ENCODE measurements at regions not wholly inside any gene's neighbourhood (a gene's known extent, or its start where the extent isn't known, plus 50 kb on each side); places are given as distances from the start of the nearest gene placed in this dataset.

GRCh38 chr4:138869165-138869564 lies 146.4 kb upstream of the NOCT start:
- DNase-seq: no peak
- H3K4me3 ChIP-seq: no peak overlapping the region
- TF ChIP-seq, protein P1, sequence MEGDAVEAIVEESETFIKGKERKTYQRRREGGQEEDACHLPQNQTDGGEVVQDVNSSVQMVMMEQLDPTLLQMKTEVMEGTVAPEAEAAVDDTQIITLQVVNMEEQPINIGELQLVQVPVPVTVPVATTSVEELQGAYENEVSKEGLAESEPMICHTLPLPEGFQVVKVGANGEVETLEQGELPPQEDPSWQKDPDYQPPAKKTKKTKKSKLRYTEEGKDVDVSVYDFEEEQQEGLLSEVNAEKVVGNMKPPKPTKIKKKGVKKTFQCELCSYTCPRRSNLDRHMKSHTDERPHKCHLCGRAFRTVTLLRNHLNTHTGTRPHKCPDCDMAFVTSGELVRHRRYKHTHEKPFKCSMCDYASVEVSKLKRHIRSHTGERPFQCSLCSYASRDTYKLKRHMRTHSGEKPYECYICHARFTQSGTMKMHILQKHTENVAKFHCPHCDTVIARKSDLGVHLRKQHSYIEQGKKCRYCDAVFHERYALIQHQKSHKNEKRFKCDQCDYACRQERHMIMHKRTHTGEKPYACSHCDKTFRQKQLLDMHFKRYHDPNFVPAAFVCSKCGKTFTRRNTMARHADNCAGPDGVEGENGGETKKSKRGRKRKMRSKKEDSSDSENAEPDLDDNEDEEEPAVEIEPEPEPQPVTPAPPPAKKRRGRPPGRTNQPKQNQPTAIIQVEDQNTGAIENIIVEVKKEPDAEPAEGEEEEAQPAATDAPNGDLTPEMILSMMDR (IDR thresholded peaks at IDR 0.05): no peak
- H3K36me3 ChIP-seq: no peaks in the 10 kb centered on the region
- intact Hi-C loops (cut with DNase I): no loop called here
- no peak for ATAC-seq
- H3K4me1 ChIP-seq: no peaks in the 10 kb centered on the region
- no peaks in the 10 kb centered on the region for H3K9me3 ChIP-seq
- H3K27me3 ChIP-seq: no peaks in the 10 kb centered on the region
- no peak overlapping the region for H3K27ac ChIP-seq

DNA sequence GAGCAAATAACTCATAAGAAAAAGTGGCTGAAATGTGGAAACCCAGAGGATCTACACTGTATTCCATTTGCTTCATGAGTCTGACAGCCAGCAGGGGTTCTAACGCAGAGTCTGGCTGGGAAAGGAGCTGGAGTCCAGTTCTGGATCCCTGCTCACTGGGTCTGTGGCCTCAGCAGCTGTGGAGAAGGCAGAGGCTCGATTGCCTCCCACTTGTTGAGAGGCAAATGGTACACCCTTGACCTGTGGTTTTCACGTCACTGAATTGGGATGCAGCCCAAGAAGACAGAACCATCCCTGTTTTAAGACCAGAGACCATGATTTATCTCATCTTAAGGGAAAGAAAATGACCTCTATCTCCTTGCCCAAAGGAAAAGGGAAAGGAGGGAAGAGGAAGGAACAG lies 147.0 kb upstream of the NOCT start:
- no peak for ATAC-seq
- H3K36me3 ChIP-seq: no peaks in the 10 kb centered on the region
- no peak for DNase-seq
- H3K9me3 ChIP-seq: no peaks in the 10 kb centered on the region
- intact Hi-C loops (cut with DNase I): no loop called here
- H3K4me3 ChIP-seq: no peak overlapping the region
- no peaks in the 10 kb centered on the region for H3K27me3 ChIP-seq
- H3K27ac ChIP-seq: no peak overlapping the region
- H3K4me1 ChIP-seq: no peaks in the 10 kb centered on the region
- TF ChIP-seq, protein P1 (IDR thresholded peaks at IDR 0.05): no peak

GRCh38 chr4:138867404-138867803 lies 148.2 kb upstream of the NOCT start:
- no peaks in the 10 kb centered on the region for H3K9me3 ChIP-seq
- H3K4me3 ChIP-seq: no peak overlapping the region
- intact Hi-C loops (cut with DNase I): no loop called here
- no peaks in the 10 kb centered on the region for H3K36me3 ChIP-seq
- ATAC-seq: no peak
- no peak overlapping the region for H3K27ac ChIP-seq
- DNase-seq: no peak
- TF ChIP-seq, protein P1 (IDR thresholded peaks at IDR 0.05): no peak
- no peaks in the 10 kb centered on the region for H3K4me1 ChIP-seq
- H3K27me3 ChIP-seq: no peaks in the 10 kb centered on the region

GRCh38 chr4:138866314-138866713 lies 149.3 kb upstream of the NOCT start:
- TF ChIP-seq, protein P1 (IDR thresholded peaks at IDR 0.05): no peak
- no peak for DNase-seq
- no peak overlapping the region for H3K27ac ChIP-seq
- no peaks in the 10 kb centered on the region for H3K36me3 ChIP-seq
- no peak for ATAC-seq
- intact Hi-C loops (cut with DNase I): no loop called here
- H3K9me3 ChIP-seq: no peaks in the 10 kb centered on the region
- no peaks in the 10 kb centered on the region for H3K4me1 ChIP-seq
- no peak overlapping the region for H3K4me3 ChIP-seq
- no peaks in the 10 kb centered on the region for H3K27me3 ChIP-seq

GRCh38 chr4:138865765-138866164 lies 149.8 kb upstream of the NOCT start:
- Histone ChIP-seq H3K9me3 (no peaks in the 10 kb centered on the region), H3K27ac (no peak overlapping the region), H3K4me1 (no peaks in the 10 kb centered on the region), H3K27me3 (no peaks in the 10 kb centered on the region), H3K36me3 (no peaks in the 10 kb centered on the region), H3K4me3 (no peak overlapping the region)
- DNase-seq (no peak), ATAC-seq (no peak)
- TF ChIP-seq, protein P1 (IDR thresholded peaks at IDR 0.05): no peak
- intact Hi-C loops (cut with DNase I): no loop called here

All from left lung (tissue), 4 donors.